NCI-H69 (cell line): ENCODE measurements at regions not wholly inside any gene's neighbourhood (a gene's known extent, or its start where the extent isn't known, plus 50 kb on each side); places are given as distances from the start of the nearest gene placed in this dataset.
A peak's percentile ranks its signal among the peaks of the same experiment; 100 is the strongest.

ENCODE experiments used
- DNase-seq: peaks from one replicate; lab custom pipeline; 2025; lab: John Stamatoyannopoulos, UW

DNA sequence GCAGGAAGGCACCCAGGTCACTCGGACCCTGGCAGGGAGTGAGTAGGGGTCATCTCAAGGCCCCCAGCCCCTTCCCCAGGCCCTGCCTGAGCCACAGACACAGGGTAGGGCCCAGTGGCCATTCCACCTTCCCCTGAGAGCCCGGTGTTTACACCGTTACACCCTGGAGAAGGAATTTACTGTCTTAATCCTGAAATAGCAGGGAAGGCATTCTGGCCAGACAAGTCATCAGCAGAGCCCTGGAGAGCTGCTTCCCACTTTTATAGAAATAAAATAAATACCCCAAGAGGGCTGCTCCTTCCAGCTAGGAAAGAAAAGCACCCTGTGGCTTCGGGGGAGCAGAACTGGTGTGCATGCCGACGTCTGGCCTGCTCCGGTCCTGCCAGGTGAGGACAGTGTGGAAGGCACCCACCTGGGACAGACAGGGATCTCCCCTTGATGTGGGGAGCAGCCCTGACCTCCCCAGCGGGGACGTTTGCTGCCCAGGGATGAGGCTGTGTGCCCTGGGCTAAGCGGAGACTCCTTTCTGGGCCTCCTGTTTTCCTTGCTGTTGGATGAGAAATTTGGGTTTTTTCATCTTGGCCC, 180.0 kb downstream of the MN1 start:
- DNase-seq = no peak

DNA sequence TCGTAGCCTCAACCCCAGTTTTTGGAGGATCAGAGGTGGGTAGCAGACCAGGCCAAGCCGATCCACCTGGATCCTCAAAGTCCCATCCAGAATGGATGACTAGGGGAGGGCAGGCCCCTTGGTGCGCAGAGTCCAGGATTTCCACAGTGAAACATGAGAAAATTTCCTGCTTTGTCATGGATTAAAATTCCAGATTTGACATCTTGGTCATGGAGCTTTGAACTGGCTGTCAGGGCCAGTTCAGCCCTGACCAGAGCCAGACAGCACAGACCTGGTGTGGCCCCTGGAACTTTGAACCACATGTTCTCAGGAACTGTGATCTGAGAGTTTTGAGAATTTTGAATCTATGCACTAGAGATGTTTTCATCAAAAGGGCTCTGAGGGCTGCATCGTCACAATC, 177.5 kb downstream of the MN1 start:
- no peak for DNase-seq

- no peak for DNase-seq
These were observed 176.9 kb downstream of the MN1 start for GRCh38 chr22:27624705-27625104.

GRCh38 chr22:27625769-27626674, 175.5 kb downstream of the MN1 start:
- DNase-seq = no peak

GRCh38 chr22:27626675-27627443, 174.7 kb downstream of the MN1 start:
- no peak for DNase-seq

DNA sequence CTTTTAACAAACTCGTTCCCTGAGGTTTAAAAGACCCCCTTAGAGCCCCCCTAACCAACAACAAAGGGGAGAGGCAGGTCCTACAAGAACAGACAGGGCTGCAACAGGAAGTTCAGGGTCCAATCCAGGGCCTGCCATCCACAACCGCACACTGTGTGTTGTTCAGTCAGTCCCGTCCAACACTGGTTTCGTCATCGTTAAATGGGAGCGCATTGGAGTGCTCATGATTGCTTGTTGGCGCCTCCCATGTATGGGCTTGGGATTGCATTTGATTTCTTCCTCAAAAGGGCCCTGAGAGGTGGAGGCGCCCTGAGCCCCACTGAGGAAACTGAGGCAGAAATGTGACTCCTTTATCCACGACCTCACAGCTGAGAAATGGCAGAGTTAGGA, 174.1 kb downstream of the MN1 start:
- DNase-seq = no peak

GRCh38 chr22:27627901-27628300, 173.7 kb downstream of the MN1 start:
- DNase-seq = no peak

GRCh38 chr22:27628341-27628740, 173.2 kb downstream of the MN1 start:
- DNase-seq = no peak

GRCh38 chr22:27628891-27629631, 172.5 kb downstream of the MN1 start:
- DNase-seq = no peak

DNA sequence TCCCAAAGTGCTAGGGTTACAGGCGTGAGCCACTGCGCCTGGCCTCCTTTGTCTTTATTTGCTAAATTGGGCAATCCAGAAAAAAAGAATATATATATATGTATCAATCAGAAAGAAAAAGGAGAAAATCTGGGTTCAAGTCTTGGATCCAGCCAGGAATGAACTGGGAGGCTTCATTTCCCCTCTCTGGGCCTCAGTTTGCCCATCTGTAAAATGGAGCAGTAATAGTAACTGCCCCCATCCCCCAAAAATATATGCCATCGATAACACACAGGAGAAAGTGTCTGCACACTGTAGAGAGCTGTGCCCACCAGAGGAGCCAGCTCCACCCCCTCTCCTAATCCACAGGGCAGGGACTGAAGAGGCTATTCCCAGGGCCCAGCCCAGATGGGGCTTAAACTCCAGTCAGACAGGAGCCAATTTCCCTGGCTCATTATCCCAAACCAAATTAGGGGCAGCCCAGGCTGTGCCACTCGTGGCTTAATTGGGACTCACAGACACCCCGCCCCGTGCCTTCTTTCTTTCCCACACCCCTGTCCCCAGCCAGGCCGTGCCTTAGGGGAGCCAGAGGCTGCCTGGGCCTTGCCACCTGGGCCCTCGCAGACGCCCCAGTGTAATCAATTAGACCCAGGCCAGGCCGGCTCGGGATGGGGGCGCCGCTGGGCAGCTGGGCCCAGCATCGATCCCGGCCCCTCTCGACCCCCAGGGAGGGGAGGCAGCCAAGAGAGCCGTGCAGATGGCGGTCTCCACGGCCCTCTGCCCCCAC, 171.5 kb downstream of the MN1 start:
- no peak for DNase-seq

- DNase-seq = no peak
These were observed 170.8 kb downstream of the MN1 start for GRCh38 chr22:27630754-27631153.

DNA sequence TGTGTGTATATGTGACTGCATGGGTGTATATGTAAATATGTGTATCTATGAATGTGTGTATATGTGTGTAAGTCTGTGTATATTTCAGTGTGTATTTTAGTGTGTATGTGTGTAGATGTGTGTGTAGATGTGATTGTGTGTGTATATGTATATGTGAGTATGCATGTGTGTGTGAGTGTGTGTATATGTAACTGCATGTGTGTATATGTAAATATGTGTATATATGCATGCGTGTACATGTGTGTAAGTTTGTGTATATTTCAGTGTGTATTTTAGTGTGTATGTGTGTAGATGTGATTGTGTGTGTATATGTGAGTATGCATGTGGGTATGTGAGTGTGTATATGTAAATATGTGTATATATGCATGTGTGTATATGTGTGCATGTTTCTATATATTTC, 169.9 kb downstream of the MN1 start:
- DNase-seq = no peak

DNA sequence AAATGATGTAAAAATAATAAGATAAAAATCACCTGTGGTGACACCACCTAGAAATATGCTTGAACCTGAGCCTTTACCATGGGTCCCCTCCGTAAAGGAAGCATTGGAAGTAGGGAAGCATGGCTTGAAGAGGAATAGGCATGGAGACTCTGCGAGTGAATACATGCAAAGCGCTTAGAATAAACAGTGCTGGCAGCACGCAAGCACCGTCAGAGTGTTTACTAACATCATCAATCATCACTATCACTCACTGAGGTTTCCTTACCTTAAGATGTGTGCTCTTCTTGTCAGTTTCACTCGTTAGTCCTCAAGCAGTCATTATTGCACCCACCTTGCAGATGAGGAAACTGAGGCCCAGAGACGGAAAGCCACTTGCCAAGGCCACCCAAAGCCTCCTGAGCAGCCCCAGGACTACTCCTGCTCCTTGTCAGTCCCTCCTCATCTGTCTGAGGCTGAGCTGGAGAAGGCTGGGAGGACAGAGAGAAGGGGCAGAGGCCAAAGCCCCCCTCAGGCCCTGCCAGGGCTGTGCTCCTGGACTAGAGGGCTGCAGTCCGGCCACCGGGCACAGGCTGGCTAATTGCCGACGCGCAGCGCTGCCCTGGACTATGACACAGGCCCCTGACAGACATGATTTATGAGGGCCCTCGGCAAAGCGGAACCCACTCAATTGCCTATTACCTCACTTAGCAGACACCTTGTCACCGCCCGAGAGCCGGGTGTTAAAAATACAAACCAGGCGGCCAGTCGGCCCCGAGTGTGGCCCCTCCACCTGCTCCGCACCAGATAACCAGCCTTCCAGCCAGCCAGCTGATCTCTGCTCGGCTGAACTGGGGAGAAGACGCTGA, 168.9 kb downstream of the MN1 start:
- peak; percentile 25 for DNase-seq

- DNase-seq = no peak
These were observed 168.2 kb downstream of the MN1 start for GRCh38 chr22:27633296-27633871.

GRCh38 chr22:27634043-27634740, 167.4 kb downstream of the MN1 start:
- no peak for DNase-seq

DNA sequence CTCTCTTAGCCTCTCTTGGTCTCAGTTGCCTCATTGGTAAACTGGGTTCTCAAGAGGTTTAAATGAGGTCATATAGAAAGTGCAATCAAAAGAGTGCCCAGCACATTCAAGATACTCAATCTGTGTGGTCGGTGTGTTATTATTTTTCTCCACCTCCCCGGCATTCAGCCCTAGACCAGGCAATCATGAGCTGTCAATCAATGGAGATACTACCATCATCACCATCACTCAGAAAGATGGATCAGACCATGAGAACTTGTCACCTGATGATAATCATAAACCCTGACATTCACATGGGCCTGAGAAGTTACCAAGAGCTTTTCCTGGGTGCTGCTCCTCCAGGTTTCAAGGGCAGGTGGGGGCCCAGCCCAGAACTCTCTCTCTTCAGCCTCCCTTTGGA, 166.1 kb downstream of the MN1 start:
- DNase-seq = no peak

DNA sequence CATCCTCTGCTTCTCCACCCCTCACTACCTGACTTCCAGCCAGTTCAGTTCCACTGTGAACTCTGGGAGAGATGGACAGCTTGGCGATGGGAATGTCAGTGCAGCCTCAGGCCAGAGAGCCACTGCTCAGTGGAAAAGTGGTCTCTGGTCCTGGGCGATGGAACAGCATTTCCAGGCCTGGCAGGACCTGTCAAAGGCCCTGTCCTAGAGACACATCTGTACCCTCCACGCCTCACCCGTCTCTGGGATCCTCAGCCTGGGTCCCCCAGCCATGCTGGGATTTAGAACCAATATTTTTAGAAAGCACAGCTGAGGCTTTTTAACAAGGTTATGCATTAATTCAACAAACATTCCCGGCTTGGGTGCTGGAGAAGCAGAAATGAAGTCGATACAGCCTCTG, 165.7 kb downstream of the MN1 start:
- no peak for DNase-seq

DNA sequence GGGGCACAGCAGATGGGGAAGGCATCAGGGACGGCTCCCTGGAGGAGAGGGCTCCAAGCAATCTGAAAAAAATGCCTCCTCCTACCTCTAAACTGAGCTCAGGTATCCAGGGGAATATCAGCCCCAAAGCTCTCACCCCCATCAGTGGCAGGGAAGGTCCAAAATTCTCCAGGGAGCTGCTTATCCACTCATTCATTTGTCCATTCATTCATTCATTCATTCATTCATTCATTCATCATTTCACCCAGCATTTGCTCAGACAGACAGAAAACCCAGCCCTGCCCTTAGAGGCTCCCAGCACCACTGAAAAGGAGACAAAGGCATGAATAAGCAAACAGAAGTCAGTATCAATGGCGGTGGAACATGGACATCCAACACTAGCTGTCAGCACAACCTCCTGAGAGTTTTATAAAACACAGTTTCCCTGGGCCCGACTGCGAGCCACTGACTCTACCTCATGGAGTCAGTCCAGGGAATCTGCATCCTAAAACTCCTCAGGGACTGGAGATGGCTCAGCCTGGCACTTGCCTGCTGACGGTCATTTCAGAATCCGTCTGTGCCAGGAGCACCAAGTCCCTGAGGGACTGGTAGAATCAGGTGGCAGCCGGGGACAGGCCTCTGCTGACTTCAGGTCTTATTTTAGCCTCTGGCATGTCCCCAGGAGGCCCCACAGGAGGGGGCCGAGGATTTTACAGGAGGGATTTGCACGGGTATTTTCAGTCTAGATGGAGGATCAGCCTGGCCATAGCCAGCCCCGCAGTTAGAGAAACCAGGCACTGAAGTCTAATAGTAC, 164.6 kb downstream of the MN1 start:
- DNase-seq = no peak

GRCh38 chr22:27637604-27638003, 164.0 kb downstream of the MN1 start:
- DNase-seq = no peak
